PFSK-1 (cell line): ENCODE measurements at regions not wholly inside any gene's neighbourhood (a gene's known extent, or its start where the extent isn't known, plus 50 kb on each side); places are given as distances from the start of the nearest gene placed in this dataset.

Experiments
- POLR2AphosphoS5 ChIP-seq: IDR thresholded peaks from 2 replicates; pipeline ENCODE4 v1.6.1; 2012; ENCODE audit warnings: low read depth, mild to moderate bottlenecking, control low read depth, low read length, moderate library complexity
- TF ChIP-seq, protein P1 (sequence below), 2 experiments: IDR thresholded peaks; 2 replicates each; pipeline versions ENCODE4 v1.6.1 to v1.8.0; 2011 to 2012; ENCODE audit warnings: low read depth in 2 of 2, low read length in 2 of 2, control low read depth in 1 of 2, inconsistent platforms in 1 of 2, mild to moderate bottlenecking in 1 of 2, moderate library complexity in 1 of 2; ENCODE audit not compliant: insufficient read depth in 1 of 2

GRCh38 chr2:234343372-234343771 is 153.5 kb downstream of the ARL4C start:
- TF ChIP-seq POLR2AphosphoS5: no peak
- TF ChIP-seq, protein P1, sequence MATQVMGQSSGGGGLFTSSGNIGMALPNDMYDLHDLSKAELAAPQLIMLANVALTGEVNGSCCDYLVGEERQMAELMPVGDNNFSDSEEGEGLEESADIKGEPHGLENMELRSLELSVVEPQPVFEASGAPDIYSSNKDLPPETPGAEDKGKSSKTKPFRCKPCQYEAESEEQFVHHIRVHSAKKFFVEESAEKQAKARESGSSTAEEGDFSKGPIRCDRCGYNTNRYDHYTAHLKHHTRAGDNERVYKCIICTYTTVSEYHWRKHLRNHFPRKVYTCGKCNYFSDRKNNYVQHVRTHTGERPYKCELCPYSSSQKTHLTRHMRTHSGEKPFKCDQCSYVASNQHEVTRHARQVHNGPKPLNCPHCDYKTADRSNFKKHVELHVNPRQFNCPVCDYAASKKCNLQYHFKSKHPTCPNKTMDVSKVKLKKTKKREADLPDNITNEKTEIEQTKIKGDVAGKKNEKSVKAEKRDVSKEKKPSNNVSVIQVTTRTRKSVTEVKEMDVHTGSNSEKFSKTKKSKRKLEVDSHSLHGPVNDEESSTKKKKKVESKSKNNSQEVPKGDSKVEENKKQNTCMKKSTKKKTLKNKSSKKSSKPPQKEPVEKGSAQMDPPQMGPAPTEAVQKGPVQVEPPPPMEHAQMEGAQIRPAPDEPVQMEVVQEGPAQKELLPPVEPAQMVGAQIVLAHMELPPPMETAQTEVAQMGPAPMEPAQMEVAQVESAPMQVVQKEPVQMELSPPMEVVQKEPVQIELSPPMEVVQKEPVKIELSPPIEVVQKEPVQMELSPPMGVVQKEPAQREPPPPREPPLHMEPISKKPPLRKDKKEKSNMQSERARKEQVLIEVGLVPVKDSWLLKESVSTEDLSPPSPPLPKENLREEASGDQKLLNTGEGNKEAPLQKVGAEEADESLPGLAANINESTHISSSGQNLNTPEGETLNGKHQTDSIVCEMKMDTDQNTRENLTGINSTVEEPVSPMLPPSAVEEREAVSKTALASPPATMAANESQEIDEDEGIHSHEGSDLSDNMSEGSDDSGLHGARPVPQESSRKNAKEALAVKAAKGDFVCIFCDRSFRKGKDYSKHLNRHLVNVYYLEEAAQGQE (IDR thresholded peaks at IDR 0.05; ENCODE audit: insufficient read depth in 1 of 2, low read depth in 2 of 2, low read length in 2 of 2): no peak
